Motor neuron (in vitro differentiated cells): ENCODE measurements at regions not wholly inside any gene's neighbourhood (a gene's known extent, or its start where the extent isn't known, plus 50 kb on each side); places are given as distances from the start of the nearest gene placed in this dataset.

Experiments used
- ATAC-seq, 8 experiments: fragments of 200-7000 bp; cut with Tn5 transposase; replicated peaks in 6 of 8; 2 replicates each; pipeline ENCODE4 v1.8.0; 2021; ENCODE audit warnings: mild to moderate bottlenecking in 8 of 8, moderate library complexity in 8 of 8
- H3K27ac ChIP-seq, 2 donors: fragments of 250-450 bp; sonication (Bioruptor Pico); 2 replicates each; pipeline ENCODE4 v1.9.0; 2021; ENCODE audit warnings: antibody characterized with exemption in 2 of 2, mild to moderate bottlenecking in 2 of 2, moderate library complexity in 1 of 2
- H3K4me1 ChIP-seq, 2 donors: fragments of 250-450 bp; sonication (Bioruptor Pico); replicated peaks in 1 of 2; 2 replicates each; pipeline ENCODE4 v1.6.1; 2021; ENCODE audit warnings: antibody characterized with exemption in 2 of 2, mild to moderate bottlenecking in 2 of 2, moderate library complexity in 1 of 2
- H3K4me3 ChIP-seq, 5 donors: fragments of 250-450 bp; sonication (Bioruptor Pico); 2 replicates each; pipeline ENCODE4 v1.9.0; 2021; ENCODE audit warnings: antibody characterized with exemption in 5 of 5, mild to moderate bottlenecking in 5 of 5, moderate library complexity in 4 of 5
- WGBS, 10 experiments: fragments of 450-650 bp; shearing (Covaris generic); methylation state at CpG; one replicate each; pipeline ENCODE4 v1.0.0; 2022; 5-methylcytosine and 5-hydroxymethylcytosine counted together
- in situ Hi-C, 9 experiments: fragments of 400-800 bp; cut with MboI; loops; one replicate each; pipeline ENCODE4 v1.15.0; 2021; ENCODE audit warnings: low sequenced_read_pairs in 9 of 9, low pct_unique_long_range_greater_than_20kb in 2 of 9; ENCODE audit not compliant: unreplicated experiment in 9 of 9

DNA sequence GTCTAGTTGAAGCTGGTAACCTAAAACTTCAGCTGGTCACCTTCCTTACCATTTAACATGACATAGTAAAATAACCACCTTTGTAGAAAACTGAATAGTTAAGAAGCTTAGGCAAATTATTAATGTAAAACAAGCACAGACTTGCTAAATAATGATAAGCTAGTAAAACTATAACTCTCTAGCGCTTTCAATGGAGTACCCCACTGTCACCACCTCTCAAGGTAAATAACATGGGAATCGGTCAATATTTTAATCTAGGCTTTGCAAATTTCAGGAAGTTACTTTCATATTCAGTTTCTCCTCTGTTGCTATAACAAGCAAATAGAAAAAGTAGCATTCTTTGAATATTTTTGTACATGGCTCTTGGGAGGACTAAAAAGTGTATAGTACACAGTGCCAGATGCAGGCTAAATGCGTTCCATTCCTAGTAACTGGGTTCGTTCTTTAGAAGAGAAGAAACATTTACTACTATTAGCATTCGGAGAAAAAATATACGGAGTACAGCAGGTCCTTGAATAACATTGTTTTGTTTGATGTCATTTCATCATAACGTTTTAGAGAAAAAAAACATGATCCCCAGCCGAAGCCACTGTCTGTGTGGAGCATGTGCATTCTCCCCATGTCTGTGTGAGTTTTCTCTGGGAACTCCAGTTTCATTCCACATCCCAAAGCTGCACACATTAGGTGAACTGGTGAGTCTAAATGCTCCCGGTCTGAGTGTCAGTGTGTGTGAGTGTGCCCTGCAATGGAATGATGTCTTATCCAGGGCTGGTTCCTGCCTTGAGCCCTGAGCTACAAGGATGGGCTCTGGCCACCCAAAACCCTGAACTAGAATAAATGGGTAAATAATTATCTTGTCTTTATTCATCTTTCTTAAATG is 52.5 kb downstream of the EPRS1 start:
- WGBS, 10 experiments: 39 to 100% (median 93%) methylated on average over 2 to 9 of the region's 9 CpGs
- Histone ChIP-seq H3K4me3 (no peak overlapping the region), H3K27ac (no peak overlapping the region), H3K4me1 (no peaks in the 10 kb centered on the region)
- in situ Hi-C loops: loop anchor here in 1 of 9 experiments (25.0 kb wide), 1 partner anchor 156 kb away; no protein-coding TSS in a partner anchor
- ATAC-seq: peak in 3 of 8 experiments; percentile 55 to 80 (median 60)

DNA sequence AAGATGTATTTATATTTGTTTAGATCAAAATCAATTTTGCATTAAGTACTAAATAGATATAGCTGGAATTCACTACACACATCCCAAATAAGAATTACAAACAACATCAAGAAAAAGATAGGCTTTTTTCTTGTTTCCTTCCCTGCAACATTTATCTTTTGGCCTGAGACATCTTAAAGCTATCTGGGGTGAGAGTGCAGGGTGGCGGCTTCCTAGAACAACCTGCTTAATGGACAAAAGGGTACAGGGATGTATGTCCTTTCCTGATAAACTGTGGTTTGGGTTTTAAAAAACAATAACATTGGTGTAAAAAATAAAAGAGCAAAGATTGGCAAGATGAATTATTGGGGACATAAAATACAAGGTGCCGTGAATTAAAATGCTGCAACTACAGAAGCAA is 54.4 kb downstream of the EPRS1 start:
- no peak overlapping the region for H3K4me3 ChIP-seq
- in situ Hi-C loops: loop anchor here in 1 of 9 experiments (25.0 kb wide), 1 partner anchor 155 kb away; no protein-coding TSS in a partner anchor
- H3K27ac ChIP-seq: no peak overlapping the region
- no peak for ATAC-seq
- H3K4me1 ChIP-seq: no peaks in the 10 kb centered on the region
- WGBS, 10 experiments: 88 to 100% (median 100%) methylated on average over 2 of the region's 2 CpGs

DNA sequence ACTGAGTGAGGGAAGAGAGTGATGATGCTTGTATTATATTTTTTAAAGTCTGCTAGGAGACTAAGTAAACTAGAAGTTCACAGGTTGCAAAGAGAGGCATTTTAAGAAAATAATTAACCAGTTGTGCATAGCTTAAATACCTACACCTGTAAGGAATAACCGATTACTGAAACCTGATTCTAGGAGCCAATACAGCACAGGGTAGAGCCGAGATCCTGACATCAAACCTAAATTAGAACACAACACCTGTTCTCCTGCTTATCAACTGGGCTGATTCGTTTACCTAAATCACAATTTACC is 54.8 kb downstream of the EPRS1 start:
- H3K4me3 ChIP-seq: no peak overlapping the region
- no peaks in the 10 kb centered on the region for H3K4me1 ChIP-seq
- in situ Hi-C loops: loop anchor here in 1 of 9 experiments (25.0 kb wide), 1 partner anchor 154 kb away; no protein-coding TSS in a partner anchor
- no peak overlapping the region for H3K27ac ChIP-seq
- WGBS, 10 experiments: 56 to 100% (median 63%) methylated on average over 1 to 3 of the region's 3 CpGs; no CpG with 5 or more reads in 1 of the 10 experiments
- ATAC-seq: no peak

DNA sequence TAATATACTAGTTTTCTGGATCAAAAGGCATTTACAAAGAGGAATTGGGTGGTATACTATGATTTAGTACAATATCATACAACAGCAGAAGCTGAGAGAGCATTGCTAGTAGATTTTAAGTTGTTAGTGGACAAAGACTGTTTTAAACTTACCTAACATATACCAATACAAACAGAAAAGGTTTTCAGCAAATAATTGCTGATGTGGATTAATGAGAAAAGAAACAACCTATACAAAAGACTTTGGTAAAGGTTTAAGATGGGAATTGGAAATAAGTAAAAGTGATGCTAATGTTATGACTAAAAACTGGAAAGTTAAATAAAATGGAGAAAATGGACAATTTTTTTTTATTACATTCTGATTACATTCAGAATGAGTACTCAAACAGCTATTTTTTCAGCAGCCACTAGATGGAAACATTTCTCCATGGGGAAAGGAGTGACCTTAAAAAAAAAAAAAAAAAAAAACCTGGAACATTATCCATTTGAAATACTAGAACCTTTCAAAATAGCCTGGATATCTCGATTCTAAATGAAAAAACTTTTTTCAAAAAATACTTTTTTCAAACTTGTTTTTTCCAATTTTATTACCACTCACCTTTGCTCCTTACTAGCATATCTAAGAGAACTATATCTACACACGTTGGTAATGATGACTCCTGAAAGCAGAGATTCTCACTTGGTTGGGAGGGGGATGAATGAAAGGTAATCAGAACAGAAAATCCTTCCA is 55.4 kb downstream of the EPRS1 start:
- in situ Hi-C loops: loop anchor here in 1 of 9 experiments (25.0 kb wide), 1 partner anchor 154 kb away; no protein-coding TSS in a partner anchor
- H3K27ac ChIP-seq: no peak overlapping the region
- H3K4me1 ChIP-seq: no peaks in the 10 kb centered on the region
- WGBS, 10 experiments: 10 to 90% (median 61%) methylated on average over 1 to 2 of the region's 2 CpGs
- ATAC-seq: peak in 3 of 8 experiments; percentile 27 to 28 (median 28)
- H3K4me3 ChIP-seq: no peak overlapping the region

DNA sequence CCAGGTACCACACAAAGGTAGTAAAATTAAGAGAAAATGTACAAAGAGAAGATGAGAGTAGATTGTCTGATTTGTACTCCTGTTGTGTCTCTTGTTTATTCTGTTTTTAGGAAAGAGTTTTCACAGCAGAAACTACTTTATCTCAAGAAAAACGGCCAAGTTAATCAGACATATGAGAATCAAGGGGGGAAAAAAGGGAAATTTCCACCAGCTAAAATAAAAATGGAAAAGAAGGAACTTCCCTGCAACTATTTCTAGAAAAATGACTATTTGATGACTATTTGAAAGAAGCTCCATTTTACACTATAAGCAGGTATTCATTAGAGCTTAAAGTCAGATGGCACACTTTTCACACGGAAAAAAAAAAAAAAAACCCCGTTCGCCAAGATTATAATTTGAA is 56.5 kb downstream of the EPRS1 start:
- 77 to 100% (median 90%) methylated on average over 2 to 4 of the region's 4 CpGs for WGBS, 10 experiments
- H3K4me1 ChIP-seq: no peaks in the 10 kb centered on the region
- H3K4me3 ChIP-seq: no peak overlapping the region
- ATAC-seq: no peak
- no peak overlapping the region for H3K27ac ChIP-seq
- in situ Hi-C loops: loop anchor here in 1 of 9 experiments (25.0 kb wide), 1 partner anchor 152 kb away; no protein-coding TSS in a partner anchor

DNA sequence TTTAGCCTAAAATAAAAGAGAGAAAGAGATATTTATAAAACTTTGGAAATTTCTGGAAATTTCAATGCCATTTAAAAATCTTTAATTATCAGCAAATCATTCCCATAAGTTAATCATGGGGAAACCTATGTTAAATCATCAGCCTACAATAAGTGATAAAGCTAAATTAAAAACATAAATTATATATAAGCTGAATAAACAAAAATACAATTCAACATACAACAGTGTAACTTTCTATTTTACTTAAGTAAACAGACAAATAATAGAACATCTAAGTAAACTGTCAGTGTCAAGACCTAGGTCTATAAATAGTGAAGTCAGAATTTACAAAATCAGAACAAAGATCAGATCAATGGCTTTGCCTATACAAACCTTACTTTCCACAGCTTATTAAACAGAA is 57.5 kb downstream of the EPRS1 start:
- no peaks in the 10 kb centered on the region for H3K4me1 ChIP-seq
- no peak for ATAC-seq
- in situ Hi-C loops: loop anchor here in 1 of 9 experiments (25.0 kb wide), 1 partner anchor 152 kb away; no protein-coding TSS in a partner anchor
- no peak overlapping the region for H3K4me3 ChIP-seq
- H3K27ac ChIP-seq: no peak overlapping the region

DNA sequence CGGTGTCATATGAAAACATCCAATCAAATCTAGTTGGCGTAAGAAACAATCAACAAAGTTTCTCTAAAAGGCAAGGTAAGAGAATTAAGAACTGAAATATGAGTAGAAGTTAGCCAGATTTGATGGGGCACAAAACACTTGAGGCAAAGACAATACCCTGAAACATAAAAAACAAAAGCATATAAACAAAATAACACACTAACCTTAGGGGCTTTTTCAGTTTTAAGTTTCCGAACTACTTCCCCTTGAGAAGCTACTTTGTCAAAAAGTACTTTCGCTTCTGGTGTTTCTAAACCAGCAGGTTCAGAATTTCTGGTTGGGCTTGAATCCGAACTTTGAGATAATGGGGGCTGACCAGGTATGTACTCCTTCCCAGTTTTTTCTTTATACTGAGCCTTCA is 57.9 kb downstream of the EPRS1 start:
- H3K4me1 ChIP-seq: no peaks in the 10 kb centered on the region
- no peak for ATAC-seq
- no peak overlapping the region for H3K27ac ChIP-seq
- H3K4me3 ChIP-seq: no peak overlapping the region
- in situ Hi-C loops: loop anchor here in 1 of 9 experiments (25.0 kb wide), 1 partner anchor 151 kb away; no protein-coding TSS in a partner anchor
- WGBS, 10 experiments: 89 to 100% (median 96%) methylated on average over 2 to 5 of the region's 5 CpGs

DNA sequence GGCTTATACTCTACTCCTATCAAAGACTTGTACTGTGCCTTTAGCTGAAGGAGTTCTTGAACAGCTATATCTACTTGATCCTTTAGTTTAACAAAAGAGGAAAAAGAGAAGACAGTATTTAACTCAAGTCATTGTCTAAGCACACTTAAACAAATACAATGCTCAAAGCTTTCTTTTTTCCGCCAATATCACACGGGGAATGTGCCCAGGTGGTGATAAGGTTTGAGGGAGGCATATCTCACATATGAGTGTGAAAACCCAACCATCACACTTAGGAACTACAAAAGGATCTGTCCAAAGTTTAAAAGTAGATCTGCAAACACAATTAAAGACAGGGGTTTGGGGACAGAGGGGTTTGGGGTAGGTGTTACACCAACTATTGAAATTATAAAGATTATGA is 59.0 kb upstream of the SLC30A10 start:
- in situ Hi-C loops: loop anchor here in 1 of 9 experiments (25.0 kb wide), 1 partner anchor 150 kb away; no protein-coding TSS in a partner anchor
- H3K27ac ChIP-seq: no peak overlapping the region
- WGBS, 10 experiments: 94 to 100% (median 100%) methylated on average over 1 to 2 of the region's 2 CpGs; no CpG with 5 or more reads in 2 of the 10 experiments

DNA sequence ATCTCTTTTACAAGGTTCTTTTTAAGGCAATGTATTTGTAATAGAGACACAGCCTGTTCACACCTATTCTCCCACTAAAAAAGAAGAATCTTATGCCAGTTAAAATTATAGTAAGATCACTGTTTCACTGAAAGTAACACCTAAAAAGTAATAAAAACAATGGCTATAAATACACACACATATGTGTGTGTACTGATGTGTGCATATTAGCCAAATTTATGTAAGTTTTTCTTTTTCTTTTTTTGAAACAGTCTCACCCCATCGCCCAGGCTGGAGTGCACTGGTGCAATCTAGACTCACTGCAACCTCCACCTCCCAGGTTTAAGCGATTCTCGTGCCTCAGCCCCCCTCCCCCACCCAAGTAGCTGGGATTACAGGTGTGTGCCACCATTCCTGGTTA is 56.8 kb upstream of the SLC30A10 start:
- ATAC-seq: no peak
- Histone ChIP-seq H3K4me1 (no peaks in the 10 kb centered on the region), H3K4me3 (no peak overlapping the region), H3K27ac (no peak overlapping the region)
- in situ Hi-C loops: loop anchor here in 1 of 9 experiments (25.0 kb wide), 1 partner anchor 148 kb away; no protein-coding TSS in a partner anchor
- 100% methylated on average over 1 to 3 of the region's 3 CpGs; no CpG with 5 or more reads in 6 of the 10 experiments for WGBS, 10 experiments

More for the DNA sequence above, 59.0 kb upstream of the SLC30A10 start:
- Histone ChIP-seq H3K4me1 (no peaks in the 10 kb centered on the region), H3K4me3 (no peak overlapping the region)
- ATAC-seq: no peak
